ENCODE measurements at regions not wholly inside any gene's neighbourhood (a gene's known extent, or its start where the extent isn't known, plus 50 kb on each side); places are given as distances from the start of the nearest gene placed in this dataset.
"Not testable (repeated sequence)": the region's sequence is repeated elsewhere in the genome, so short reads cannot be mapped to it uniquely, and the experiment has no call there.

DNA sequence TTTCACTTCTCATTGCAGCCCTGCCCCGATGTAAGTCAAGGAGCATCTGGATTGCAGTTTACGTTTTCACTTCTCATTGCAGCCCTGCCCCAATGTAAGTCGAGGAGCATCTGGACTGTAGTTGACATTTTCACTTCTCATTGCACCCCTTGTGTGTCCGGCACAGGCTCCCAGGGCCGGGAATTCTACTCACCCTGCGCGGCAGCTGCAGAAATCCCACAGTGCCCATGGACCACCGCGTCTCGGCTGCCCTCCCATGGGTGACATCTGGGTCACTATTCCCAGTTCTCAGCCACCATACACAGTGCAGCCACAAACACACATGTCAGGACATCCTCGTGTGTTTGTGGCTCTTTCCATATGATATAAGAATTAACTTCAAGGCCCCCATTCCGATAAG is 378.5 kb downstream of the ADGRD1 start:
- no peak for TF ChIP-seq CTCF (conservative IDR thresholded peaks at IDR 0.05)
- H3K27ac ChIP-seq = no peak overlapping the region

- no peak overlapping the region for H3K27ac ChIP-seq
- no peak for TF ChIP-seq CTCF (conservative IDR thresholded peaks at IDR 0.05)
Observed at GRCh38 chr12:131333136-131333535, 377.8 kb upstream of the SFSWAP start.

DNA sequence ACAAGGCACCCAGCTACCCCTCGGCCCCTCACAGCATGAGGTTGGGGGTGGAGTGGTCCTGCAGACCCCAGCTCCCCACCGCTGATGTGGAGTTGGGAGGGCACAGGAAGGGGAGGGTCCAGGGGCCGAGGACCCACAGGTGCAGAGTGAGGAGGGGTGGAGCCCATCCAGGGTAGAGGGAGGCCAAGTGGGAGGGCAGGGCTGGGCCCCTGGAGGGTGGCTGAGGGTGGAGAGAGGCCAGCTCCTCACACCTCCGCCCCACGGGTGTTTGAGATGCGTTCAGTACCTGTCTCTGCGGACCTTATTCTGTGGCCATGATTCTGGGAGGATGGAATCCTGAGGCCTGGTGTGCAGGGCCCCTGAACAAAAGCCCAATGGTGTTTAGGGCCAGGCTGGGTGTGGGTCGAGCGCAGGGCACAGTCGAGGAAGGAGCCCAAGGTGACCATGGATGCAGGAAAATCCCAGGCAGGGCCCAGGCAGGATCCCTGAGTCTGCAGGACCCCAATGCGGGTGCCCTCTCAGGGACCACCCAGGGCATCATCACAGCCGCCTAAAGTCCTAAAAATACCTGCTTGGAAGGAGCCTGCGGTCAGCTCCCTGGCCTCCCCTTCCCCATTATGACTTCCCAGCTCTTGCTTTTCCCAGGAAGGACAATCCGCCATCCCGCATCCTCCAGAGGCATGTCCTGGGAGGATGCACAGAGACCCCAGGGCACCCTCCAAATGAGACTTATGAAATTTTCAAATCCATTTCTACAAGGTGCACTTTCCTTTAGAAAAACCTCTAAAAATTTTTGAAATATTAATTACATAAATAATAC is 377.1 kb upstream of the SFSWAP start:
- no peak for TF ChIP-seq CTCF (conservative IDR thresholded peaks at IDR 0.05)
- H3K27ac ChIP-seq = no peak overlapping the region

DNA sequence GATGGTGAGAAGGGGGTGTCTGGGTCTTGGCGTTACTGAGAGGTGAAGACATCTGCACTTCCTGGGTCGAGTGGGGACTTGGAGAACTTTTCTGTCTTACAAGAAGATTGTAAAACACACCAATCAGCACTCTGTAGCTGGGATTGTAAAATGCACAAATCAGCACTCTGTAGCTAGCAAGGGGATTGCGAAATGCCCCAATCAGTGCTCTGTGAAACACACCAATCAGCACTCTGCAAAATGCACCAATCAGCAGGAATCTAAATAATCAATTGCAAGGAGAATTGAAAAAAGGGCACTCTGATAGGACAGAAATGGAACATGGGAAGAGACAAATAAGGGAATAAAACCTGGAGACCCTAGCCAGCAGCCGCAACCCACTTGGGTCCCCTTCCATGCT is 376.1 kb upstream of the SFSWAP start:
- H3K27ac ChIP-seq = no peak overlapping the region
- TF ChIP-seq CTCF (conservative IDR thresholded peaks at IDR 0.05) = no peak

- no peak for TF ChIP-seq CTCF (conservative IDR thresholded peaks at IDR 0.05)
- no peak overlapping the region for H3K27ac ChIP-seq
Observed at GRCh38 chr12:131335456-131335855, 375.4 kb upstream of the SFSWAP start.

DNA sequence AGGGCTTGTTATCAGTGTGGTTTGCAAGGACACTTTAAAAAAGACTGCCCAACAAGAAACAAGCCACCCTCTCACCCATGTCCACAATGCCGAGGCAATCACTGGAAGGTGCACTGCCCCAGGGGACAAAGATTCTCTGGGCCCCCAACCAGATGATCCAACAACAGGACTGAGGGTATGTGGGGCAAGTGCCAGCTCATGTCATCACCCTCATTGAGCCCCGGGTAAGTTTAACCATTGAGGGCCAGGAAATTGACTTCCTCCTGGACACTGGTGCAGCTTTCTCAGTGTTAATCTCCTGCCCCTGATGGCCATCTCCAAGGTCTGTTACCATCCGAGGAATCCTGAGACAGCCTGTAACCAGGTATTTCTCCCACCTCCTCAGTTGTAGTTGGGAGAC is 373.0 kb upstream of the SFSWAP start:
- H3K27ac ChIP-seq = not testable (repeated sequence)

- no peak overlapping the region for H3K27ac ChIP-seq
- TF ChIP-seq CTCF (conservative IDR thresholded peaks at IDR 0.05) = no peak
Observed at GRCh38 chr12:131340616-131341210, 370.2 kb upstream of the SFSWAP start.

- not testable (repeated sequence) for H3K27ac ChIP-seq
Observed at GRCh38 chr12:131341608-131342007, 369.3 kb upstream of the SFSWAP start.

- not testable (repeated sequence) for H3K27ac ChIP-seq
Observed at GRCh38 chr12:131343436-131343835, 367.5 kb upstream of the SFSWAP start.

GRCh38 chr12:131344715-131345520 is 366.0 kb upstream of the SFSWAP start:
- not testable (repeated sequence) for H3K27ac ChIP-seq

Measured in VCaP (cell line).